ENCODE measurements at regions not wholly inside any gene's neighbourhood (a gene's known extent, or its start where the extent isn't known, plus 50 kb on each side); places are given as distances from the start of the nearest gene placed in this dataset.

DNA sequence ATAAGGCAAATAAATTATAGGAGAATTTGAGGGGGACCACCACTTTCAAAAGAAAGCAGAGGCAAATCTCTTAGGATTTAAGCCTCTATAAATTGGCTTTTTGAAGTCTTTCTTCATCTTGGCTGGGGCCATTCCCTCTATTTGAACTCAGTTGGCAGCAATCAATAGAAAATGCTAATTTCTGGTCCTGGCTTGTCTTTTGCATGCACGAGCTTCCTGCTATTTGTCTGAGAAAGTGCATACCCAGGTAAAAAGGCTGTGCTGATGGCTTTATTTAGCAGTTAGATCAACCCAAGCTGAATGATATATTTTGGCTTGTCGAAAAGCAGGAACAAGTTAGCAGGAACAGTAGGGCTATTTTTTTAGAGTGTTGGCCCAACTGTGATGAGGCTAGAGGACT, 64.1 kb upstream of the GRAMD1B start:
- H3K27me3 ChIP-seq (ENCODE audit: insufficient read depth) = peaks cover 16% of the 10 kb centered on the region
- DNase-seq (ENCODE audit: low spot score) = peak; percentile 39
- TF ChIP-seq NANOG (IDR thresholded peaks at IDR 0.05; ENCODE audit: borderline replicate concordance) (peak; percentile 26; the same call in 1 of the 2 replicates), STAT1 (IDR thresholded peaks at IDR 0.05; ENCODE audit: unreplicated experiment) (no peak)
- H3K36me3 Mint-ChIP-seq (ENCODE audit: low read depth) = no peaks in the 10 kb centered on the region
- H3K4me1 Mint-ChIP-seq = peaks cover 21% of the 10 kb centered on the region; the same call in 2 of the 3 replicates
- no peaks in the 10 kb centered on the region for H3K79me2 ChIP-seq (replicated peaks; ENCODE audit: insufficient read depth)
- no peaks in the 10 kb centered on the region for H3K9me3 Mint-ChIP-seq
- H3K4me1 ChIP-seq (ENCODE audit: insufficient read depth) = peaks cover 14% of the 10 kb centered on the region
- H2AFZ ChIP-seq = no peak overlapping the region
- H3K27ac ChIP-seq (ENCODE audit: low read depth) = no peak overlapping the region
- ATAC-seq = peak; percentile 66
- no peaks in the 10 kb centered on the region for H3F3A ChIP-seq (replicated peaks; ENCODE audit: low read depth)
- no peak overlapping the region; the same call in 2 of the 3 replicates for H3K4me3 Mint-ChIP-seq
- no peaks in the 10 kb centered on the region for H3K36me3 ChIP-seq (ENCODE audit: insufficient read depth)
- no peaks in the 10 kb centered on the region for H4K20me1 ChIP-seq (replicated peaks; ENCODE audit: insufficient read depth)
- H3K27ac Mint-ChIP-seq = no peak overlapping the region
- H3K27me3 Mint-ChIP-seq (ENCODE audit: insufficient read depth, low read depth, poor library complexity) = peaks cover 14% of the 10 kb centered on the region
- peak overlapping the region; percentile 15 for H3K4me3 ChIP-seq
- H3K4me2 ChIP-seq = peak overlapping the region; percentile 64
- H3K9me2 ChIP-seq (ENCODE audit: insufficient read depth) = no peaks in the 10 kb centered on the region

DNA sequence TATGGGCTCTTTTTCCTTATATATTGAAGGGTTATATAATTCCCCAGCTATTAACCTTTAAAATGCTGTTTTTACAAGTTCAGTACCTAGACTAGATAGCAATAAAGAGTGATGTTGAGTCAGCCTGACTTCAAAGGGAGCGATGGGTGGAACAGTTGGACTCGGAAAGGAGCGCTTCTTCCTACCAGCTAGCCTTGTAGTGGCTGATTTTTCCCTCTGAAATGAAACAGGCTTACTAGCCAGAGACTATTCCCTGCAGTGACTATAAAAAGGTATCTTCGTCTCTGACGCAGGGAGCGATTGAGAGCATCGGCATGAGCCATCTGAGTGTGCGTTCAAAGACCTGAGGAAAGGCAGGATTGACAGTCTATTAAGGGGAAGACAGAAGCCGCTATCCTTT, 66.0 kb upstream of the GRAMD1B start:
- Histone ChIP-seq H3K36me3 (ENCODE audit: insufficient read depth) (no peaks in the 10 kb centered on the region), H2AFZ (0 out of 2 replicates have a peak overlapping the region, but pooled peaks have one; percentile 38), H3K27me3 (ENCODE audit: insufficient read depth) (peaks cover 33% of the 10 kb centered on the region), H3F3A (replicated peaks; ENCODE audit: low read depth) (no peaks in the 10 kb centered on the region), H3K4me3 (no peak overlapping the region), H3K79me2 (replicated peaks; ENCODE audit: insufficient read depth) (no peaks in the 10 kb centered on the region), H3K4me2 (no peak overlapping the region), H3K9me2 (ENCODE audit: insufficient read depth) (no peaks in the 10 kb centered on the region), H3K4me1 (ENCODE audit: insufficient read depth) (peaks cover 14% of the 10 kb centered on the region), H4K20me1 (replicated peaks; ENCODE audit: insufficient read depth) (no peaks in the 10 kb centered on the region), H3K27ac (ENCODE audit: low read depth) (no peak overlapping the region)
- no peak for DNase-seq (ENCODE audit: low spot score)
- peaks cover 18% of the 10 kb centered on the region; the same call in 2 of the 3 replicates for H3K4me1 Mint-ChIP-seq
- ATAC-seq = no peak
- no peak overlapping the region for H3K27ac Mint-ChIP-seq
- H3K9me3 Mint-ChIP-seq = no peaks in the 10 kb centered on the region
- no peak overlapping the region for H3K4me3 Mint-ChIP-seq
- H3K27me3 Mint-ChIP-seq (ENCODE audit: insufficient read depth, low read depth, poor library complexity) = peaks cover 28% of the 10 kb centered on the region
- H3K36me3 Mint-ChIP-seq (ENCODE audit: low read depth) = no peaks in the 10 kb centered on the region
- TF ChIP-seq JUNB (IDR thresholded peaks at IDR 0.05; ENCODE audit: unreplicated experiment) (no peak), NANOG (IDR thresholded peaks at IDR 0.05; ENCODE audit: borderline replicate concordance) (no peak), EZH2phosphoT487 (IDR thresholded peaks at IDR 0.05; ENCODE audit: unreplicated experiment) (no peak)

DNA sequence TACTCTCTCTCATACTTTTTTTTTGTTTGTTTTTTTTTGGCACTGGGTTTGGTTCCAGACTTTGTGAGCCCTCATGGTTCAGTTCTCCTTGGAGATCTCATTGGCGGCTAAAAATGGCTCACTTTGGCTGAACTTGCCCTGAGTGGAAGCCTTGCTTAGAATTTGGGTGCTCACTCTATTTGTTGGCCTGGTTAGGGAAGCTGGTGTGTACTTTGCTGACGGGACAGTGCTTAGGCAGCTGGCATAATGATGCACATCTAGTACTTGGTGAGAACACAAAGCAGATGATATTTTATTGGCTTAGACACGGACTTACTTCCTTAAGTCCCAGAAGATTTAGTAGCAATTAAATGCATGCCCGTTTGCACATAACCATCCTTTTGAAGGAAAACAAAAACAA, 66.5 kb upstream of the GRAMD1B start:
- H3K36me3 ChIP-seq (ENCODE audit: insufficient read depth) = no peaks in the 10 kb centered on the region
- H3K9me2 ChIP-seq (ENCODE audit: insufficient read depth) = no peaks in the 10 kb centered on the region
- ATAC-seq (no peak), DNase-seq (ENCODE audit: low spot score) (no peak)
- Mint-ChIP-seq H3K27ac (no peak overlapping the region), H3K9me3 (no peaks in the 10 kb centered on the region), H3K27me3 (ENCODE audit: insufficient read depth, low read depth, poor library complexity) (peaks cover 33% of the 10 kb centered on the region), H3K4me1 (peaks cover 18% of the 10 kb centered on the region; the same call in 2 of the 3 replicates), H3K4me3 (no peak overlapping the region), H3K36me3 (ENCODE audit: low read depth) (no peaks in the 10 kb centered on the region)
- H3K4me3 ChIP-seq = no peak overlapping the region
- peaks cover 14% of the 10 kb centered on the region for H3K4me1 ChIP-seq (ENCODE audit: insufficient read depth)
- no peak overlapping the region for H3K4me2 ChIP-seq
- peaks cover 38% of the 10 kb centered on the region for H3K27me3 ChIP-seq (ENCODE audit: insufficient read depth)
- no peaks in the 10 kb centered on the region for H4K20me1 ChIP-seq (replicated peaks; ENCODE audit: insufficient read depth)
- H2AFZ ChIP-seq = no peak overlapping the region
- no peaks in the 10 kb centered on the region for H3K79me2 ChIP-seq (replicated peaks; ENCODE audit: insufficient read depth)
- no peaks in the 10 kb centered on the region for H3F3A ChIP-seq (replicated peaks; ENCODE audit: low read depth)
- no peak overlapping the region for H3K27ac ChIP-seq (ENCODE audit: low read depth)
- TF ChIP-seq ETS1 (IDR thresholded peaks at IDR 0.05) (no peak), CREB1 (CRISPR knock-in tag; IDR thresholded peaks at IDR 0.05; ENCODE audit: low read depth) (no peak), ZNF331 (CRISPR knock-in tag; IDR thresholded peaks at IDR 0.05; ENCODE audit: low read depth) (no peak), POLR2AphosphoS5 (IDR thresholded peaks at IDR 0.05; ENCODE audit: low read depth) (no peak), ZNF114 (CRISPR knock-in tag; IDR thresholded peaks at IDR 0.05) (no peak), JUNB (IDR thresholded peaks at IDR 0.05; ENCODE audit: unreplicated experiment) (no peak), NANOG (IDR thresholded peaks at IDR 0.05; ENCODE audit: borderline replicate concordance) (no peak)
- TF ChIP-seq, protein P1, sequence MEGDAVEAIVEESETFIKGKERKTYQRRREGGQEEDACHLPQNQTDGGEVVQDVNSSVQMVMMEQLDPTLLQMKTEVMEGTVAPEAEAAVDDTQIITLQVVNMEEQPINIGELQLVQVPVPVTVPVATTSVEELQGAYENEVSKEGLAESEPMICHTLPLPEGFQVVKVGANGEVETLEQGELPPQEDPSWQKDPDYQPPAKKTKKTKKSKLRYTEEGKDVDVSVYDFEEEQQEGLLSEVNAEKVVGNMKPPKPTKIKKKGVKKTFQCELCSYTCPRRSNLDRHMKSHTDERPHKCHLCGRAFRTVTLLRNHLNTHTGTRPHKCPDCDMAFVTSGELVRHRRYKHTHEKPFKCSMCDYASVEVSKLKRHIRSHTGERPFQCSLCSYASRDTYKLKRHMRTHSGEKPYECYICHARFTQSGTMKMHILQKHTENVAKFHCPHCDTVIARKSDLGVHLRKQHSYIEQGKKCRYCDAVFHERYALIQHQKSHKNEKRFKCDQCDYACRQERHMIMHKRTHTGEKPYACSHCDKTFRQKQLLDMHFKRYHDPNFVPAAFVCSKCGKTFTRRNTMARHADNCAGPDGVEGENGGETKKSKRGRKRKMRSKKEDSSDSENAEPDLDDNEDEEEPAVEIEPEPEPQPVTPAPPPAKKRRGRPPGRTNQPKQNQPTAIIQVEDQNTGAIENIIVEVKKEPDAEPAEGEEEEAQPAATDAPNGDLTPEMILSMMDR (conservative IDR thresholded peaks at IDR 0.05; ENCODE audit: low read depth in 2 of 2) = no peak
- TF ChIP-seq, protein P2, sequence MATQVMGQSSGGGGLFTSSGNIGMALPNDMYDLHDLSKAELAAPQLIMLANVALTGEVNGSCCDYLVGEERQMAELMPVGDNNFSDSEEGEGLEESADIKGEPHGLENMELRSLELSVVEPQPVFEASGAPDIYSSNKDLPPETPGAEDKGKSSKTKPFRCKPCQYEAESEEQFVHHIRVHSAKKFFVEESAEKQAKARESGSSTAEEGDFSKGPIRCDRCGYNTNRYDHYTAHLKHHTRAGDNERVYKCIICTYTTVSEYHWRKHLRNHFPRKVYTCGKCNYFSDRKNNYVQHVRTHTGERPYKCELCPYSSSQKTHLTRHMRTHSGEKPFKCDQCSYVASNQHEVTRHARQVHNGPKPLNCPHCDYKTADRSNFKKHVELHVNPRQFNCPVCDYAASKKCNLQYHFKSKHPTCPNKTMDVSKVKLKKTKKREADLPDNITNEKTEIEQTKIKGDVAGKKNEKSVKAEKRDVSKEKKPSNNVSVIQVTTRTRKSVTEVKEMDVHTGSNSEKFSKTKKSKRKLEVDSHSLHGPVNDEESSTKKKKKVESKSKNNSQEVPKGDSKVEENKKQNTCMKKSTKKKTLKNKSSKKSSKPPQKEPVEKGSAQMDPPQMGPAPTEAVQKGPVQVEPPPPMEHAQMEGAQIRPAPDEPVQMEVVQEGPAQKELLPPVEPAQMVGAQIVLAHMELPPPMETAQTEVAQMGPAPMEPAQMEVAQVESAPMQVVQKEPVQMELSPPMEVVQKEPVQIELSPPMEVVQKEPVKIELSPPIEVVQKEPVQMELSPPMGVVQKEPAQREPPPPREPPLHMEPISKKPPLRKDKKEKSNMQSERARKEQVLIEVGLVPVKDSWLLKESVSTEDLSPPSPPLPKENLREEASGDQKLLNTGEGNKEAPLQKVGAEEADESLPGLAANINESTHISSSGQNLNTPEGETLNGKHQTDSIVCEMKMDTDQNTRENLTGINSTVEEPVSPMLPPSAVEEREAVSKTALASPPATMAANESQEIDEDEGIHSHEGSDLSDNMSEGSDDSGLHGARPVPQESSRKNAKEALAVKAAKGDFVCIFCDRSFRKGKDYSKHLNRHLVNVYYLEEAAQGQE (IDR thresholded peaks at IDR 0.05; ENCODE audit: unreplicated experiment) = no peak
